ENCODE measurements at regions not wholly inside any gene's neighbourhood (a gene's known extent, or its start where the extent isn't known, plus 50 kb on each side); places are given as distances from the start of the nearest gene placed in this dataset.

DNA sequence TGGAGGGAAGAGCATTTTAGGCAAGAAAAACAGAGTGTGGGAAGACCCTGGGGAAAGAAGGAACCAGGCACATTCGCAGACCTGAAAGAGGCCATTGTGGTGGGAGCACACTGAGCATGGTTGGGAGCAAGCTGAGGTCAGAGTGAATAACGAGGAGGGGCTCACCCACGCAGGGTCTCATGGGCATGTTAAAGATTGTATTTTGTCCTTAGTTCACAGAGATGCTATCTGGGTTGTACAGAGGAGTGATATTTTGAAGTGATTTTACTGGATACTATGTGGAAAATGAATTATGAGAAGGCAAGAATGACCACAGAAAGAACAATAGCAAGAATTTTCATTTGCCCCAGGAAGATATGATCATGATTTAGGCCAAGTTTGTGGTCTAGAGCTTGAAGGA lies 578.3 kb upstream of the NR5A2 start:
- no peaks in the 10 kb centered on the region for H3K36me3 ChIP-seq (ENCODE audit: insufficient read depth, low read length)
- H3K9me3 ChIP-seq (ENCODE audit: insufficient read depth, low read depth, low read length): no peaks in the 10 kb centered on the region
- H3K4me1 ChIP-seq (ENCODE audit: insufficient read depth, low read length): no peaks in the 10 kb centered on the region
- no peaks in the 10 kb centered on the region for H3K27me3 ChIP-seq (ENCODE audit: insufficient read depth, low read length)
- no peak overlapping the region for H3K9ac ChIP-seq (ENCODE audit: low read depth, low read length)
- no peak overlapping the region for H3K4me3 ChIP-seq (ENCODE audit: low read length)
- WGBS: 90% methylated on average over 3 of the region's 3 CpGs
- no peak overlapping the region for H3K27ac ChIP-seq (ENCODE audit: low read depth, low read length)

DNA sequence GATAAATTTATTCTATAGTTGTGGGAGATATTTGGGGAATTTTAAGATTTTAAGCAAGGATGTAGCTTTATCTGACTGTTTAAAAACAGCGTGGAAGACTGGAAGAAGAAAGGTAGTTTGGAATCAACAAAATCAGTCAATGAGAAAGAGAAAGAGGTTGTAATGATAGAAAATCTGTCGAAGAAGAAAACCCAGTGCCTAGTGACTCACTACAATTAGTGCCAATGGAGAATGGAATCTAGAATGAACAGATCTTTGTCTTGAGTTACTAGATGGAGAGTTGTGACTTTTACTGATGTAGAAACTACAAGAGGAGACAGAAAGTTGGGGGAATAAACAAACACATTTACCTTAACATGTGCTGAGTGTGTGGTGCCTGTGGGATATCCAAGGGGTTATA lies 577.8 kb upstream of the NR5A2 start:
- Histone ChIP-seq H3K9ac (ENCODE audit: low read depth, low read length) (no peak overlapping the region), H3K36me3 (ENCODE audit: insufficient read depth, low read length) (no peaks in the 10 kb centered on the region), H3K27ac (ENCODE audit: low read depth, low read length) (no peak overlapping the region), H3K4me3 (ENCODE audit: low read length) (no peak overlapping the region), H3K4me1 (ENCODE audit: insufficient read depth, low read length) (no peaks in the 10 kb centered on the region), H3K9me3 (ENCODE audit: insufficient read depth, low read depth, low read length) (no peaks in the 10 kb centered on the region), H3K27me3 (ENCODE audit: insufficient read depth, low read length) (no peaks in the 10 kb centered on the region)
- WGBS: 70% methylated on average over 2 of the region's 2 CpGs

DNA sequence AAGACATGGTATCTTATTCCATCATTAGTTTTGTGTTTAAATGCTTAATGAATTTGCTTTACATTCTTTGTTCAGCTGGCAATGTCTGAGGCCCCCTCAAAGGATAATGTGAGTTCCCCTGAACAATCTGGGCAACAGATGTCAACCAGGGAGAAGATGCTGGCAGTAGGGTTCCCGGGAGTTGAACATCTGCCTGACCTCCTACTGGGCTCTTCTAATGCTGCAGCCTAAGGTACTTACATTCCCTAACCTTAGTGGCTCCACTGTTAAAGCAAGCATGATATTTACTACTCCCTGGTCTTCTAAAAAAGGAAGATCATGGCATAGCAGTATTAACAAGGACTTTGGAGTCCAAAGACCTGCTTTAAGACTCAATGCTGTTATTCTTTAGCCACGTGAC lies 574.9 kb upstream of the NR5A2 start:
- Histone ChIP-seq H3K9ac (ENCODE audit: low read depth, low read length) (no peak overlapping the region), H3K27me3 (ENCODE audit: insufficient read depth, low read length) (no peaks in the 10 kb centered on the region), H3K27ac (ENCODE audit: low read depth, low read length) (no peak overlapping the region), H3K4me3 (ENCODE audit: low read length) (no peak overlapping the region), H3K4me1 (ENCODE audit: insufficient read depth, low read length) (no peaks in the 10 kb centered on the region), H3K36me3 (ENCODE audit: insufficient read depth, low read length) (no peaks in the 10 kb centered on the region), H3K9me3 (ENCODE audit: insufficient read depth, low read depth, low read length) (no peaks in the 10 kb centered on the region)
- 72% methylated on average over 2 of the region's 2 CpGs for WGBS

DNA sequence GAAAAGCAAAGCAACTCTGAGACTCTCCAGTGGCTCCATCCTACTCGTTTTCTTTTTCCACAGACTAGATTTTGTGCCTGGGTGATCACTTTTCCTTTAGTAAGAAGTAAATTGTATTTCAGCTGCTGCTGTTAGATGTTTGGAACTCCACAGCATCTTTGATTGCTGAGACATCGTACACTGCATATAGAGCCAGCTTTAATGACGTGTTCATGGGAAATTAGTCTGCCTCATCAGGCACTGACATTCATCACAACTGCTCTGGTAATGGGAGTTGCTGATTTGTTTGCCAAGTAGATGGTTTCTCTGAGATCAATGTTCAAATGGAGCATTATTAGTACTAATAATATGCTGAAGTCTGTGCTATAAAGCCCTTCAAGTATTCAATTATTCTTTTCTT lies 573.8 kb upstream of the NR5A2 start:
- H3K4me3 ChIP-seq (ENCODE audit: low read length): no peak overlapping the region
- no peaks in the 10 kb centered on the region for H3K27me3 ChIP-seq (ENCODE audit: insufficient read depth, low read length)
- no peak overlapping the region for H3K9ac ChIP-seq (ENCODE audit: low read depth, low read length)
- no peak overlapping the region for H3K27ac ChIP-seq (ENCODE audit: low read depth, low read length)
- no peaks in the 10 kb centered on the region for H3K36me3 ChIP-seq (ENCODE audit: insufficient read depth, low read length)
- no peaks in the 10 kb centered on the region for H3K9me3 ChIP-seq (ENCODE audit: insufficient read depth, low read depth, low read length)
- 89% methylated on average over 3 of the region's 3 CpGs for WGBS
- H3K4me1 ChIP-seq (ENCODE audit: insufficient read depth, low read length): no peaks in the 10 kb centered on the region

DNA sequence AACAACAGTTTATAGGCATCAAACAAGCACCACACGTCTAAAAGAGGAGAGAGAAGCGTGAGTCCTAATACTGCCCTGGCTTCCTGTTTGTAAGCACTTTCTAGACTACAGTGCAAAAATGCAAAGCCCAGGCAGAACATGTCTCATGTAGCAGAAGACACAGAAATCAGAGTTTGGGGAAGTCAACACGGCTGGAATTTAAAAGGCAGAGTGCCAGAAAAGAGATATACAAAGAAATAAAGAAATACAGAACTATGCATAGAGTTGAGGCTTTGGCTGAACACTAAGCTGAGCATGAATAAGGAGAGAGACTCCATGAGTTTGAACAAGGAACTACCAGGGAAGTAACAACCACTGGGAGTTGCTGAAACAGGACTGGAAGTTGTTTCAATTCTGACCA lies 566.6 kb upstream of the NR5A2 start:
- Histone ChIP-seq H3K4me3 (ENCODE audit: low read length) (no peak overlapping the region), H3K36me3 (ENCODE audit: insufficient read depth, low read length) (no peaks in the 10 kb centered on the region), H3K9ac (ENCODE audit: low read depth, low read length) (no peak overlapping the region), H3K27ac (ENCODE audit: low read depth, low read length) (no peak overlapping the region), H3K4me1 (ENCODE audit: insufficient read depth, low read length) (no peaks in the 10 kb centered on the region), H3K27me3 (ENCODE audit: insufficient read depth, low read length) (no peaks in the 10 kb centered on the region), H3K9me3 (ENCODE audit: insufficient read depth, low read depth, low read length) (no peaks in the 10 kb centered on the region)
- 93% methylated on average over 3 of the region's 3 CpGs for WGBS

DNA sequence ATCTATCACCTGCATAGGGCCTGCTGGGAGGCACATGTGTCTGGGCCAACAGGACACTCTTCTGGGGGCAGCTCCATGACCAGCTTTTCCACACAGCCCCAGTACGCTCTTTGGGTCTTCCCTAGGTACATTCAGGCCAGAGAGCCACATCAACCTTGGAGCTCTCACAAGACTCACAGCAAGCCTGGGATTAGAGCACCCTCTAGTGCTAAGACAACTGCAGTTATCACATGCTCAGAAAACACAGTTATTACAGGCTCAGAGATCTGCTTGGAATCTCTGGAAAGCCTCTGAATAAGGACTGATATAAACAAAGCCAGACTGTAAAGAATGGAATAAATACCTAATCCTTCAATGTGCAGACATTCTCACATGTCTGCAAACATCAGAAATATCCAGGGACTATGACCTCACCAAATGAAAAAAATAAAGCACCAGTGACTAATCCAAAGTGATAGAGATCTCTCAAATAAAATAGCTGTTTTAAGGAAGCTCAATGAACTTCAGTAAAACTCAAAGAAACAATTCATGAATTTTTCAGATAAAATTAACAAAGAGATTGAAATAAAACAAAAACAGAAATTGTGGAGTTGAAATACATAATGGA lies 563.9 kb upstream of the NR5A2 start:
- Histone ChIP-seq H3K9me3 (ENCODE audit: insufficient read depth, low read depth, low read length) (no peaks in the 10 kb centered on the region), H3K27me3 (ENCODE audit: insufficient read depth, low read length) (no peaks in the 10 kb centered on the region), H3K9ac (ENCODE audit: low read depth, low read length) (no peak overlapping the region), H3K4me1 (ENCODE audit: insufficient read depth, low read length) (no peaks in the 10 kb centered on the region), H3K27ac (ENCODE audit: low read depth, low read length) (no peak overlapping the region), H3K4me3 (ENCODE audit: low read length) (no peak overlapping the region), H3K36me3 (ENCODE audit: insufficient read depth, low read length) (no peaks in the 10 kb centered on the region)
- WGBS: 96% methylated on average over 1 of the region's 1 CpG

DNA sequence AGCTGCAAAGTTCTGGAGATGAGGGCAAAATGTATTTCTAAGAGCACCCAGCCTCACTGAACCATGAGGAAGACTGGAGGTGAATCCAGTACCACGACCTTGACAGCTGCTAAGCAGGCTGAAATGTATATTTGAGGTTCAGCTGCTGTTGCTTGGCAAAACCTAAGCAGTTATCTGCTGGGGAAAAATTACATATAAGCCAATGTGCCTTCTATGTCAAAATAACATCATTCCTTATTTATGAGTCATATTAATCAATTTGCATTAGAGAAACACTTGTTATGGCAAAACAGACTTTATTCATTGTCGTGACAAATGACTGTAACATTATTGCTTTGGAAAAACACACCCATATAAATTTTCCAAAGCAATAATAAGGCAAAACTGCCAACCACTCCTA lies 560.5 kb upstream of the NR5A2 start:
- 83% methylated on average over 2 of the region's 2 CpGs for WGBS
- H3K4me1 ChIP-seq (ENCODE audit: insufficient read depth, low read length): no peaks in the 10 kb centered on the region
- no peak overlapping the region for H3K27ac ChIP-seq (ENCODE audit: low read depth, low read length)
- H3K27me3 ChIP-seq (ENCODE audit: insufficient read depth, low read length): no peaks in the 10 kb centered on the region
- no peaks in the 10 kb centered on the region for H3K36me3 ChIP-seq (ENCODE audit: insufficient read depth, low read length)
- no peak overlapping the region for H3K9ac ChIP-seq (ENCODE audit: low read depth, low read length)
- no peaks in the 10 kb centered on the region for H3K9me3 ChIP-seq (ENCODE audit: insufficient read depth, low read depth, low read length)
- no peak overlapping the region for H3K4me3 ChIP-seq (ENCODE audit: low read length)

DNA sequence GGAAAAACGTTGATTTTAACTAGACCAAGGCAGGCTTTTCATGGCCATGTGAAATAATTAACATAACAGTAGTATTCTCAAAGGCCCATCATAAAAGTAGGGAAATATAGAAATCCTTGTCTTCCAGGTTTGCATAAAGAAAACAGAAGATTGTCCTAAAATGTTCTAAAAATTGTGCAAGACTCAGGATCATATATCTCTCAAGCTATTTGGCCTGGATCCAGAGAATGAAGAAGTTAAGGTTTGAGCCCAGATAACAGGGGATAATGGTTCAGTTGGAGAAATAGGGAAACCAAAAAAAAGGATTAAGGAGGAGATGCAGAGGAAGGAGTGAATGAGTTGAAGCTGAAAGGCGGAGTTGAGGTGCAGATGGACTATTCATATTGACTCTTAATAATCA lies 555.5 kb upstream of the NR5A2 start:
- WGBS: 88% methylated on average over 2 of the region's 2 CpGs
- Histone ChIP-seq H3K27ac (ENCODE audit: low read depth, low read length) (no peak overlapping the region), H3K4me1 (ENCODE audit: insufficient read depth, low read length) (no peaks in the 10 kb centered on the region), H3K9me3 (ENCODE audit: insufficient read depth, low read depth, low read length) (no peaks in the 10 kb centered on the region), H3K4me3 (ENCODE audit: low read length) (no peak overlapping the region), H3K36me3 (ENCODE audit: insufficient read depth, low read length) (no peaks in the 10 kb centered on the region), H3K9ac (ENCODE audit: low read depth, low read length) (no peak overlapping the region), H3K27me3 (ENCODE audit: insufficient read depth, low read length) (no peaks in the 10 kb centered on the region)

DNA sequence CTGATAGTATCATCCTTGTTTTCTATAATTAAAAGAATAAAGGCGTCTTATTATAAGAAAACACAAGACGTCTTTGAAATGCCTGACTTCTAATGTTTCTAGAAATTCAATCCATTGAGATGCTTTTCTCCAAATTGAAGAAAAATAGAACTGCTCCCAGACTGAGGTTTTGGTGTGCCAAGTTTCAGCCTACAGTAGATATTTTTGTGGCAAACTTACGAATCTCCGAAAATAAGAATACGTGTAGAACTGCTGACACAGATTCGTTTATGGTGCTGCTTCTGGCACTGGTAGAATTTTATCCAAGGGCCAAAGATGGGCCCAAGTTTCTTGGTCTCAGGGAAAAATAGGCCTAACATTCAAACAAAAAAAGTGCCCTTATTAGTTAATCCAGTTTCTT lies 554.5 kb upstream of the NR5A2 start:
- H3K36me3 ChIP-seq (ENCODE audit: insufficient read depth, low read length): no peaks in the 10 kb centered on the region
- H3K27ac ChIP-seq (ENCODE audit: low read depth, low read length): no peak overlapping the region
- H3K9ac ChIP-seq (ENCODE audit: low read depth, low read length): no peak overlapping the region
- no peaks in the 10 kb centered on the region for H3K27me3 ChIP-seq (ENCODE audit: insufficient read depth, low read length)
- no peaks in the 10 kb centered on the region for H3K4me1 ChIP-seq (ENCODE audit: insufficient read depth, low read length)
- H3K4me3 ChIP-seq (ENCODE audit: low read length): no peak overlapping the region
- 97% methylated on average over 6 of the region's 6 CpGs for WGBS
- no peaks in the 10 kb centered on the region for H3K9me3 ChIP-seq (ENCODE audit: insufficient read depth, low read depth, low read length)

DNA sequence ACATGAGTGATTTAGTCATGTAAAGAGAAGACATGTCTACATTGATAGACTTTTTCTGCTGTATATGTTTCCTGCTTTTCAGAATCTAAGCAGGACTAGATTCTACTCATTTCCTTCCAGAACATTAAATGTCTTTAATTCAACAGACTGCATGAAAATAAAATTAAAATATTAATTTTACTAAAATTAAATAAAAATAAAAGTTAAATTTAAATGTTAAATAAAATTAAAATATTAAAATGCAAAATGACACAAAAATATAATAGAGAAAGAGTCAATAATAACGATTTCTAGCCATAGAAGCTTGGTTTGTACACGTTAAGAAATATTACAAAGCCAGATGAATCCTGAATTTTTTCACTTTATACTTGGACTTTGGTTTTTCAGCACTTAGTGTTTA lies 552.8 kb upstream of the NR5A2 start:
- 100% methylated on average over 1 of the region's 2 CpGs for WGBS

DNA sequence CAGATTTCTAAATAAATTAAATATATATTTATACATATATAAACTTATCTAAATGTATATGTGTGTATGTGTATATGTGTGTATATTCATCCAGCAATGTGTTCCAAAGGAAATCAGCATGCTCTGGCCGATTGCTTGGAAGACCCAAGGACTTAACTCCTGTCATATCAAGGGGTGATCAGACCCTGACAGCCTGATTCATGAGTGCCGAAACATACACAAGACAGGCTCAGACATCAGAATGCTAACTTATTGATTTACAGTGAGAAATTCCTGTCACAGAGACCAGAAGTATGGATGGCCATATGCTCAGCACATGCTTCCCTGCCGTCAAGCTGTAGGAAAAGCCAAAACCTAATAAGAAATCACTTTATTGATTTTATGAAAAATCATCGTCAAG lies 545.1 kb upstream of the NR5A2 start:
- Histone ChIP-seq H3K27me3 (ENCODE audit: insufficient read depth, low read length) (no peaks in the 10 kb centered on the region), H3K27ac (ENCODE audit: low read depth, low read length) (no peak overlapping the region), H3K9ac (ENCODE audit: low read depth, low read length) (no peak overlapping the region), H3K36me3 (ENCODE audit: insufficient read depth, low read length) (no peaks in the 10 kb centered on the region), H3K4me3 (ENCODE audit: low read length) (no peak overlapping the region), H3K9me3 (ENCODE audit: insufficient read depth, low read depth, low read length) (no peaks in the 10 kb centered on the region), H3K4me1 (ENCODE audit: insufficient read depth, low read length) (no peaks in the 10 kb centered on the region)
- 96% methylated on average over 4 of the region's 4 CpGs for WGBS

More for the DNA sequence above, 552.8 kb upstream of the NR5A2 start:
- Histone ChIP-seq H3K9ac (ENCODE audit: low read depth, low read length) (no peak overlapping the region), H3K36me3 (ENCODE audit: insufficient read depth, low read length) (no peaks in the 10 kb centered on the region), H3K9me3 (ENCODE audit: insufficient read depth, low read depth, low read length) (no peaks in the 10 kb centered on the region), H3K4me1 (ENCODE audit: insufficient read depth, low read length) (no peaks in the 10 kb centered on the region), H3K27ac (ENCODE audit: low read depth, low read length) (no peak overlapping the region), H3K27me3 (ENCODE audit: insufficient read depth, low read length) (no peaks in the 10 kb centered on the region), H3K4me3 (ENCODE audit: low read length) (no peak overlapping the region)

DNA sequence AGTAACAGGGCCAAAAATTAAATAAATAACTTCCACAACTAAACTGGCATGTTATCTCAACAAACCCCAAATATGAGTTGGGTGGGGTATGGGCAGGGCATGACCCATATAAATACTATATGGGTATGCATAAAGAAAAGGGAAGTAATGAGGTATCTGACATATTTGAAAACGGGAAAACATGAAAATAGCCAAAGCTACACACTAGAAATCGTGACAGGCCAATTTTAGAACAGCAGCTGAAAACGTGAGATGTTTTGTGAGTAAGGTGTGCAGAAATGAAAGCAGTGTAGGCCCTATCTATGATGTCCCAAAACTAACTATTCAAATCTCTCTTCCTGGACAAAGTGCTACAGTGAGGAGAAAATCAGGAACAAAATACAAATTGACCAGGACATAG lies 537.9 kb upstream of the NR5A2 start:
- no peak overlapping the region for H3K27ac ChIP-seq (ENCODE audit: low read depth, low read length)
- no peak overlapping the region for H3K9ac ChIP-seq (ENCODE audit: low read depth, low read length)
- no peaks in the 10 kb centered on the region for H3K36me3 ChIP-seq (ENCODE audit: insufficient read depth, low read length)
- 90% methylated on average over 2 of the region's 3 CpGs for WGBS
- H3K4me1 ChIP-seq (ENCODE audit: insufficient read depth, low read length): peaks cover 14% of the 10 kb centered on the region
- H3K9me3 ChIP-seq (ENCODE audit: insufficient read depth, low read depth, low read length): peaks cover 4% of the 10 kb centered on the region; the same call in 1 of the 2 replicates
- H3K4me3 ChIP-seq (ENCODE audit: low read length): no peak overlapping the region
- no peaks in the 10 kb centered on the region for H3K27me3 ChIP-seq (ENCODE audit: insufficient read depth, low read length)

Measured in HUES64 (cell line).